K562 (cell line): ENCODE measurements at regions not wholly inside any gene's neighbourhood (a gene's known extent, or its start where the extent isn't known, plus 50 kb on each side); places are given as distances from the start of the nearest gene placed in this dataset.

ENCODE experiments used
- ATAC-seq: fragments of 200-7000 bp; cut with Tn5 transposase; 3 replicates; pipeline ENCODE4 v1.9.1; 2020; ENCODE audit warnings: moderate library complexity
- BruUV-seq: library from RNA; stranded (reverse); fragments of 400-500 nt; replicated peaks from 2 replicates; lab custom pipeline; 2021; lab: Mats Ljungman, UMichigan
- CTCF ChIA-PET: fragments of 300-600 bp; formaldehyde crosslinking; extraction: SDS; loops from one replicate; lab custom pipeline; 2021; ENCODE audit warnings: low intra/inter-chr PET ratio; lab: Yijun Ruan, JAX
- POLR2A ChIA-PET: fragments of 300-600, 350-650 bp; sonication (Branson Sonifier 250); formaldehyde crosslinking; extraction: SDS; loops from one replicate; lab custom pipeline; 2021; ENCODE audit warnings: antibody characterized with exemption, inconsistent platforms; lab: Yijun Ruan, JAX
- DNase-seq, 4 experiments: peaks; one replicate each; pipeline versions ENCODE4 v3.0.0 to v3.0.0-alpha.2; 2011 to 2018; ENCODE audit warnings: low spot score in 3 of 4, mixed read lengths in 3 of 4; ENCODE audit errors: extremely low read depth in 1 of 4
- FAIRE-seq: peaks from 2 replicates; lab custom pipeline; 2011; peaks lifted over from hg19 to GRCh38; lab: Jason Lieb, UNC
- H2AFZ ChIP-seq: 2 replicates; pipeline ENCODE4 v1.6.0; 2011; ENCODE audit warnings: low read depth, low read length, control low read depth, inconsistent platforms
- H3K27ac ChIP-seq: fragments of 200-600 bp; 3 replicates; pipeline ENCODE4 v1.8.0; 2011; ENCODE audit warnings: low read depth, mild to moderate bottlenecking, control low read depth, inconsistent platforms, low read length, moderate library complexity, mixed read lengths; ENCODE audit errors: extremely low read depth
- H3K27me3 ChIP-seq, 2 experiments: fragments of 300-600 bp in 1 of 2; 2 replicates in 1 of 2; 3 replicates in 1 of 2; pipeline versions ENCODE4 v1.6.0 to v1.8.0; 2011; ENCODE audit warnings: inconsistent platforms in 2 of 2, low read length in 2 of 2, mild to moderate bottlenecking in 1 of 2, mixed read lengths in 1 of 2, moderate library complexity in 1 of 2; ENCODE audit not compliant: control insufficient read depth in 2 of 2, insufficient read depth in 2 of 2
- H3K36me3 ChIP-seq: fragments of 300-600 bp; 3 replicates; pipeline ENCODE4 v1.8.0; 2011; ENCODE audit warnings: mild to moderate bottlenecking, low read length, inconsistent platforms; ENCODE audit not compliant: control insufficient read depth, insufficient read depth
- H3K4me1 ChIP-seq, 2 experiments: fragments of 200-600 bp in 1 of 2; replicated peaks in 1 of 2; 2 replicates in 1 of 2; 3 replicates in 1 of 2; pipeline versions ENCODE4 v1.5.1 to v1.8.0; 2011; ENCODE audit warnings: inconsistent platforms in 2 of 2, low read length in 2 of 2, mild to moderate bottlenecking in 1 of 2, mixed read lengths in 1 of 2, moderate library complexity in 1 of 2; ENCODE audit not compliant: control insufficient read depth in 2 of 2, insufficient read depth in 2 of 2
- H3K4me2 ChIP-seq: 2 replicates; pipeline ENCODE4 v1.6.1; 2011; ENCODE audit warnings: low read length, control low read depth, inconsistent platforms, mixed read lengths; ENCODE audit not compliant: insufficient read depth
- H3K4me3 ChIP-seq: fragments of 200-600 bp; sonication (generic), shearing (Covaris generic); 2 replicates; pipeline ENCODE4 v1.5.1; 2016; ENCODE audit warnings: control low read depth, inconsistent platforms
- H3K79me2 ChIP-seq: fragments of 200-600 bp; 3 replicates; pipeline ENCODE4 v1.8.0; 2011; ENCODE audit warnings: low read length, inconsistent platforms; ENCODE audit not compliant: control insufficient read depth, insufficient read depth
- H3K9ac ChIP-seq, 2 experiments: 2 replicates each; pipeline versions ENCODE4 v1.6.0 to v1.6.1; 2011; ENCODE audit warnings: low read depth in 2 of 2, low read length in 2 of 2, control low read depth in 1 of 2, inconsistent platforms in 1 of 2, mild to moderate bottlenecking in 1 of 2, mixed read lengths in 1 of 2; ENCODE audit not compliant: insufficient read depth in 1 of 2
- H3K9me1 ChIP-seq: one replicate; pipeline ENCODE4 v1.6.0; 2011; ENCODE audit warnings: inconsistent platforms, mild to moderate bottlenecking, low read length, moderate library complexity; ENCODE audit not compliant: control insufficient read depth, insufficient read depth
- H3K9me3 ChIP-seq: replicated peaks from 2 replicates; pipeline ENCODE4 v1.5.1; 2011; ENCODE audit warnings: low read depth, low read length, inconsistent platforms; ENCODE audit not compliant: control insufficient read depth, insufficient read depth
- H4K20me1 ChIP-seq: replicated peaks from 2 replicates; pipeline ENCODE4 v1.6.1; 2011; ENCODE audit warnings: low read length, inconsistent platforms, mixed read lengths; ENCODE audit not compliant: control insufficient read depth, insufficient read depth
- CHCHD3 ChIP-seq: fragments of 250-450 bp; sonication (Bioruptor Pico); IDR thresholded peaks from 2 replicates; pipeline ENCODE4 v2.1.2; 2022; ENCODE audit warnings: mild to moderate bottlenecking
- GABPA ChIP-seq: fragments of 200-800 bp; sonication (Bioruptor generic); conservative IDR thresholded peaks from 2 replicates; pipeline ENCODE4 v1.6.1; 2016; ENCODE audit warnings: low read depth, missing genetic modification characterization, missing compliant biosample characterization
- HNRNPH1 ChIP-seq: fragments of 200-400 bp; formaldehyde crosslinking; optimal IDR thresholded peaks from 2 replicates; pipeline ENCODE3; 2017; ENCODE audit warnings: low read depth, mild to moderate bottlenecking, low read length, moderate library complexity
- SRSF3 ChIP-seq: fragments of 200-400 bp; formaldehyde crosslinking; IDR thresholded peaks from 2 replicates; pipeline ENCODE4 v1.6.1; 2016; ENCODE audit warnings: mild to moderate bottlenecking, low read length, moderate library complexity; ENCODE audit not compliant: insufficient read depth
- ZNF212 ChIP-seq: fragments of 450-650 bp; formaldehyde crosslinking; IDR thresholded peaks from 2 replicates; pipeline ENCODE4 v1.4.0; 2020; ENCODE audit warnings: mild to moderate bottlenecking
- ZNF263 ChIP-seq: sonication (generic); formaldehyde crosslinking; IDR thresholded peaks from 2 replicates; pipeline ENCODE4 v1.8.0; 2022; ENCODE audit warnings: mild to moderate bottlenecking, missing genetic modification reagents, borderline replicate concordance
- ZNF589 ChIP-seq: fragments of 200-800 bp; sonication (Bioruptor generic); IDR thresholded peaks from 2 replicates; pipeline ENCODE4 v1.6.1; 2016; ENCODE audit warnings: low read depth, missing genetic modification characterization, missing compliant biosample characterization
- WGBS: fragments of 100-300 bp; shearing (Covaris generic); methylation state at CpG from one replicate; pipeline ENCODE4 v1.1.6; 2016; ENCODE audit warnings: low coverage, mixed read lengths; ENCODE audit not compliant: insufficient coverage; ENCODE audit errors: missing lambda C conversion rate; 5-methylcytosine and 5-hydroxymethylcytosine counted together
- in situ Hi-C: fragments of 300-500 bp; cut with MboI; formaldehyde crosslinking; loops from 4 replicates; pipeline ENCODE4 v1.15.0; 2018; ENCODE audit warnings: inconsistent platforms, mixed read lengths
- intact Hi-C: fragments of 100-400 bp; cut with micrococcal nuclease; formaldehyde crosslinking; loops from 2 replicates; pipeline ENCODE4 v1.14.2; 2022
- TF ChIP-seq, protein P1 (sequence below): fragments of 450-650 bp; IDR thresholded peaks from 2 replicates; pipeline ENCODE4 v1.6.1; 2016; ENCODE audit warnings: mild to moderate bottlenecking, moderate library complexity

GRCh38 chr2:180268006-180268405 lies 260.9 kb upstream of the CWC22 start:
- H3K4me3 ChIP-seq, result no peak overlapping the region
- no peaks in the 10 kb centered on the region for H4K20me1 ChIP-seq
- no peak overlapping the region for H3K27ac ChIP-seq
- no peaks in the 10 kb centered on the region for H3K79me2 ChIP-seq
- POLR2A ChIA-PET, result no interaction called here
- no TSS peak for BruUV-seq
- no peak overlapping the region for H3K4me2 ChIP-seq
- H3K9me1 ChIP-seq, result no peaks in the 10 kb centered on the region
- ATAC-seq, result no peak
- H3K27me3 ChIP-seq, result no peaks in the 10 kb centered on the region
- in situ Hi-C loops, result no loop called here
- H3K36me3 ChIP-seq, result no peaks in the 10 kb centered on the region
- CTCF ChIA-PET, result no interaction called here
- no peak for DNase-seq
- intact Hi-C loops, result no loop called here
- no peak overlapping the region for H2AFZ ChIP-seq
- no peaks in the 10 kb centered on the region for H3K4me1 ChIP-seq
- FAIRE-seq, result no peak
- no peak overlapping the region for H3K9ac ChIP-seq
- 0% methylated on average over 3 of the region's 3 CpGs for WGBS
- no peaks in the 10 kb centered on the region for H3K9me3 ChIP-seq
- TF ChIP-seq ZNF263 (no peak), GABPA (tag) (no peak), SRSF3 (no peak), CHCHD3 (CRISPR knock-in tag) (no peak), ZNF212 (CRISPR knock-in tag) (no peak), ZNF589 (CRISPR knock-in tag) (no peak), HNRNPH1 (no peak)
- TF ChIP-seq, protein P1, sequence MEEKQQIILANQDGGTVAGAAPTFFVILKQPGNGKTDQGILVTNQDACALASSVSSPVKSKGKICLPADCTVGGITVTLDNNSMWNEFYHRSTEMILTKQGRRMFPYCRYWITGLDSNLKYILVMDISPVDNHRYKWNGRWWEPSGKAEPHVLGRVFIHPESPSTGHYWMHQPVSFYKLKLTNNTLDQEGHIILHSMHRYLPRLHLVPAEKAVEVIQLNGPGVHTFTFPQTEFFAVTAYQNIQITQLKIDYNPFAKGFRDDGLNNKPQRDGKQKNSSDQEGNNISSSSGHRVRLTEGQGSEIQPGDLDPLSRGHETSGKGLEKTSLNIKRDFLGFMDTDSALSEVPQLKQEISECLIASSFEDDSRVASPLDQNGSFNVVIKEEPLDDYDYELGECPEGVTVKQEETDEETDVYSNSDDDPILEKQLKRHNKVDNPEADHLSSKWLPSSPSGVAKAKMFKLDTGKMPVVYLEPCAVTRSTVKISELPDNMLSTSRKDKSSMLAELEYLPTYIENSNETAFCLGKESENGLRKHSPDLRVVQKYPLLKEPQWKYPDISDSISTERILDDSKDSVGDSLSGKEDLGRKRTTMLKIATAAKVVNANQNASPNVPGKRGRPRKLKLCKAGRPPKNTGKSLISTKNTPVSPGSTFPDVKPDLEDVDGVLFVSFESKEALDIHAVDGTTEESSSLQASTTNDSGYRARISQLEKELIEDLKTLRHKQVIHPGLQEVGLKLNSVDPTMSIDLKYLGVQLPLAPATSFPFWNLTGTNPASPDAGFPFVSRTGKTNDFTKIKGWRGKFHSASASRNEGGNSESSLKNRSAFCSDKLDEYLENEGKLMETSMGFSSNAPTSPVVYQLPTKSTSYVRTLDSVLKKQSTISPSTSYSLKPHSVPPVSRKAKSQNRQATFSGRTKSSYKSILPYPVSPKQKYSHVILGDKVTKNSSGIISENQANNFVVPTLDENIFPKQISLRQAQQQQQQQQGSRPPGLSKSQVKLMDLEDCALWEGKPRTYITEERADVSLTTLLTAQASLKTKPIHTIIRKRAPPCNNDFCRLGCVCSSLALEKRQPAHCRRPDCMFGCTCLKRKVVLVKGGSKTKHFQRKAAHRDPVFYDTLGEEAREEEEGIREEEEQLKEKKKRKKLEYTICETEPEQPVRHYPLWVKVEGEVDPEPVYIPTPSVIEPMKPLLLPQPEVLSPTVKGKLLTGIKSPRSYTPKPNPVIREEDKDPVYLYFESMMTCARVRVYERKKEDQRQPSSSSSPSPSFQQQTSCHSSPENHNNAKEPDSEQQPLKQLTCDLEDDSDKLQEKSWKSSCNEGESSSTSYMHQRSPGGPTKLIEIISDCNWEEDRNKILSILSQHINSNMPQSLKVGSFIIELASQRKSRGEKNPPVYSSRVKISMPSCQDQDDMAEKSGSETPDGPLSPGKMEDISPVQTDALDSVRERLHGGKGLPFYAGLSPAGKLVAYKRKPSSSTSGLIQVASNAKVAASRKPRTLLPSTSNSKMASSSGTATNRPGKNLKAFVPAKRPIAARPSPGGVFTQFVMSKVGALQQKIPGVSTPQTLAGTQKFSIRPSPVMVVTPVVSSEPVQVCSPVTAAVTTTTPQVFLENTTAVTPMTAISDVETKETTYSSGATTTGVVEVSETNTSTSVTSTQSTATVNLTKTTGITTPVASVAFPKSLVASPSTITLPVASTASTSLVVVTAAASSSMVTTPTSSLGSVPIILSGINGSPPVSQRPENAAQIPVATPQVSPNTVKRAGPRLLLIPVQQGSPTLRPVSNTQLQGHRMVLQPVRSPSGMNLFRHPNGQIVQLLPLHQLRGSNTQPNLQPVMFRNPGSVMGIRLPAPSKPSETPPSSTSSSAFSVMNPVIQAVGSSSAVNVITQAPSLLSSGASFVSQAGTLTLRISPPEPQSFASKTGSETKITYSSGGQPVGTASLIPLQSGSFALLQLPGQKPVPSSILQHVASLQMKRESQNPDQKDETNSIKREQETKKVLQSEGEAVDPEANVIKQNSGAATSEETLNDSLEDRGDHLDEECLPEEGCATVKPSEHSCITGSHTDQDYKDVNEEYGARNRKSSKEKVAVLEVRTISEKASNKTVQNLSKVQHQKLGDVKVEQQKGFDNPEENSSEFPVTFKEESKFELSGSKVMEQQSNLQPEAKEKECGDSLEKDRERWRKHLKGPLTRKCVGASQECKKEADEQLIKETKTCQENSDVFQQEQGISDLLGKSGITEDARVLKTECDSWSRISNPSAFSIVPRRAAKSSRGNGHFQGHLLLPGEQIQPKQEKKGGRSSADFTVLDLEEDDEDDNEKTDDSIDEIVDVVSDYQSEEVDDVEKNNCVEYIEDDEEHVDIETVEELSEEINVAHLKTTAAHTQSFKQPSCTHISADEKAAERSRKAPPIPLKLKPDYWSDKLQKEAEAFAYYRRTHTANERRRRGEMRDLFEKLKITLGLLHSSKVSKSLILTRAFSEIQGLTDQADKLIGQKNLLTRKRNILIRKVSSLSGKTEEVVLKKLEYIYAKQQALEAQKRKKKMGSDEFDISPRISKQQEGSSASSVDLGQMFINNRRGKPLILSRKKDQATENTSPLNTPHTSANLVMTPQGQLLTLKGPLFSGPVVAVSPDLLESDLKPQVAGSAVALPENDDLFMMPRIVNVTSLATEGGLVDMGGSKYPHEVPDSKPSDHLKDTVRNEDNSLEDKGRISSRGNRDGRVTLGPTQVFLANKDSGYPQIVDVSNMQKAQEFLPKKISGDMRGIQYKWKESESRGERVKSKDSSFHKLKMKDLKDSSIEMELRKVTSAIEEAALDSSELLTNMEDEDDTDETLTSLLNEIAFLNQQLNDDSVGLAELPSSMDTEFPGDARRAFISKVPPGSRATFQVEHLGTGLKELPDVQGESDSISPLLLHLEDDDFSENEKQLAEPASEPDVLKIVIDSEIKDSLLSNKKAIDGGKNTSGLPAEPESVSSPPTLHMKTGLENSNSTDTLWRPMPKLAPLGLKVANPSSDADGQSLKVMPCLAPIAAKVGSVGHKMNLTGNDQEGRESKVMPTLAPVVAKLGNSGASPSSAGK, result no peak
